Germinal center (tissue), 1 donor: ENCODE measurements at regions not wholly inside any gene's neighbourhood (a gene's known extent, or its start where the extent isn't known, plus 50 kb on each side); places are given as distances from the start of the nearest gene placed in this dataset.

Experiments used
- DNase-seq: peaks from one replicate; pipeline ENCODE4 v3.0.0; 2012; ENCODE audit warnings: mixed read lengths, low spot score

GRCh38 chrX:57848857-57849256, 61.4 kb downstream of the ZXDA start:
- DNase-seq, result no peak

- no peak for DNase-seq
Observed at GRCh38 chrX:57822818-57823217, 87.4 kb downstream of the ZXDA start.

GRCh38 chrX:57822398-57822797, 87.9 kb downstream of the ZXDA start:
- no peak for DNase-seq

GRCh38 chrX:57821703-57822387, 88.4 kb downstream of the ZXDA start:
- DNase-seq, result peak; percentile 10

- DNase-seq, result no peak
Observed at GRCh38 chrX:57817302-57817701, 93.0 kb downstream of the ZXDA start.

GRCh38 chrX:57772637-57773036, 92.6 kb upstream of the NLRP2B start:
- DNase-seq, result no peak

- DNase-seq, result no peak
Observed at GRCh38 chrX:57771689-57772088, 91.6 kb upstream of the NLRP2B start.

GRCh38 chrX:57752866-57753265, 72.8 kb upstream of the NLRP2B start:
- no peak for DNase-seq

- DNase-seq, result no peak
Observed at GRCh38 chrX:57741107-57741506, 61.0 kb upstream of the NLRP2B start.

GRCh38 chrX:57737881-57738280, 57.8 kb upstream of the NLRP2B start:
- DNase-seq, result no peak
